Panc1 (cell line): ENCODE measurements at regions not wholly inside any gene's neighbourhood (a gene's known extent, or its start where the extent isn't known, plus 50 kb on each side); places are given as distances from the start of the nearest gene placed in this dataset.

Experiments
- ATAC-seq: fragments of 200-7000 bp; cut with Tn5 transposase; 2 replicates; pipeline ENCODE4 v1.9.1; 2020; ENCODE audit warnings: mild to moderate bottlenecking, moderate library complexity
- BruUV-seq: library from RNA; stranded (reverse); fragments of 400-500 nt; replicated peaks from 2 replicates; lab custom pipeline; 2021; lab: Mats Ljungman, UMichigan
- CTCF ChIA-PET: fragments of 300-600 bp; sonication (Branson Sonifier 250); formaldehyde crosslinking; loops from one replicate; lab custom pipeline; 2022; ENCODE audit warnings: antibody characterized with exemption; lab: Charles Lee
- POLR2A ChIA-PET: fragments of 300-600 bp; sonication (Branson Sonifier 250); formaldehyde crosslinking; loops from one replicate; lab custom pipeline; 2022; ENCODE audit warnings: antibody characterized with exemption; lab: Charles Lee
- DNase-seq: peaks from one replicate; pipeline ENCODE4 v3.0.0-alpha.2; 2010; ENCODE audit warnings: low read depth, low spot score
- H3K27ac ChIP-seq: 2 replicates; pipeline ENCODE4 v1.5.1; 2011; ENCODE audit warnings: mild to moderate bottlenecking, low read length, inconsistent platforms
- H3K27me3 ChIP-seq: fragments of 200-500 bp; sonication (Bioruptor generic); 2 replicates; pipeline ENCODE4 v1.6.0; 2014; ENCODE audit warnings: low read length, inconsistent platforms; ENCODE audit not compliant: control insufficient read depth, insufficient read depth
- H3K36me3 ChIP-seq: fragments of 200-500 bp; sonication (Bioruptor generic); 2 replicates; pipeline ENCODE4 v1.5.1; 2014; ENCODE audit warnings: inconsistent platforms, mild to moderate bottlenecking, low read length, moderate library complexity; ENCODE audit not compliant: control insufficient read depth, insufficient read depth
- H3K4me1 ChIP-seq: 2 replicates; pipeline ENCODE4 v1.5.1; 2011; ENCODE audit warnings: inconsistent platforms, mild to moderate bottlenecking, low read length, moderate library complexity; ENCODE audit not compliant: control insufficient read depth, insufficient read depth
- H3K4me3 ChIP-seq, 2 experiments: 2 replicates each; pipeline ENCODE4 v1.5.1; 2011 to 2012; ENCODE audit warnings: low read depth in 2 of 2, low read length in 2 of 2, mild to moderate bottlenecking in 2 of 2, inconsistent platforms in 1 of 2, moderate library complexity in 1 of 2
- H3K9me3 ChIP-seq: fragments of 200-500 bp; sonication (Bioruptor generic); 2 replicates; pipeline ENCODE4 v1.5.1; 2014; ENCODE audit warnings: low read depth, mild to moderate bottlenecking, inconsistent platforms, low read length, moderate library complexity; ENCODE audit not compliant: control insufficient read depth, insufficient read depth
- CTCF ChIP-seq: fragments of 450-650 bp; IDR thresholded peaks from 2 replicates; pipeline ENCODE4 v1.5.1; 2017; ENCODE audit warnings: mild to moderate bottlenecking
- POLR2AphosphoS5 ChIP-seq: IDR thresholded peaks from 2 replicates; pipeline ENCODE4 v1.6.1; 2012; ENCODE audit warnings: mild to moderate bottlenecking, low read depth, low read length, moderate library complexity
- REST ChIP-seq, 2 experiments: IDR thresholded peaks; 2 replicates each; pipeline ENCODE4 v1.6.1; 2011 to 2012; ENCODE audit warnings: low read depth in 2 of 2, control low read depth in 1 of 2, low read length in 1 of 2, mild to moderate bottlenecking in 1 of 2, moderate library complexity in 1 of 2; ENCODE audit not compliant: insufficient read depth in 1 of 2
- SIN3A ChIP-seq: IDR thresholded peaks from 2 replicates; pipeline ENCODE4 v1.6.1; 2012; ENCODE audit warnings: low read depth, mild to moderate bottlenecking, low read length, moderate library complexity, borderline replicate concordance; ENCODE audit not compliant: insufficient read depth
- TCF7L2 ChIP-seq: IDR thresholded peaks from 2 replicates; pipeline ENCODE4 v1.6.1; 2011; ENCODE audit warnings: mild to moderate bottlenecking, low read depth, low read length, inconsistent platforms
- in situ Hi-C: cut with HindIII; loops from 2 replicates; pipeline ENCODE4 v1.10.0; 2016; ENCODE audit warnings: low sequenced_read_pairs, low pct_unique_long_range_greater_than_20kb
- intact Hi-C: fragments of 100-400 bp; cut with micrococcal nuclease; formaldehyde crosslinking; loops from one replicate; pipeline ENCODE4 v1.10.0; 2022; ENCODE audit not compliant: unreplicated experiment

- TF ChIP-seq CTCF (no peak), TCF7L2 (no peak), POLR2AphosphoS5 (no peak), REST (IDR thresholded peaks at IDR 0.05; ENCODE audit: insufficient read depth in 1 of 2, low read depth in 2 of 2, low read length in 1 of 2) (no peak), SIN3A (no peak)
- intact Hi-C loops = no loop called here
- Histone ChIP-seq H3K27ac (no peak overlapping the region), H3K4me1 (no peaks in the 10 kb centered on the region), H3K27me3 (no peaks in the 10 kb centered on the region), H3K9me3 (0 out of 2 replicates have a peak, but pooled peaks cover 4% of the 10 kb centered on the region), H3K36me3 (no peaks in the 10 kb centered on the region; the same call in 1 of the 2 replicates), H3K4me3 (no peak overlapping the region)
- POLR2A ChIA-PET = no interaction called here
- CTCF ChIA-PET = no interaction called here
- in situ Hi-C loops = no loop called here
- BruUV-seq = no TSS peak
- ATAC-seq = no peak
- no peak for DNase-seq
Measured at GRCh38 chr15:94910166-94910565, 678.8 kb downstream of the MCTP2 start.

- no peak for ATAC-seq
- no peak for DNase-seq
- Histone ChIP-seq H3K27ac (no peak overlapping the region), H3K27me3 (no peaks in the 10 kb centered on the region), H3K4me3 (no peak overlapping the region), H3K36me3 (no peaks in the 10 kb centered on the region; the same call in 1 of the 2 replicates), H3K9me3 (0 out of 2 replicates have a peak, but pooled peaks cover 4% of the 10 kb centered on the region), H3K4me1 (no peaks in the 10 kb centered on the region)
- CTCF ChIA-PET = no interaction called here
- TF ChIP-seq CTCF (no peak), SIN3A (no peak), TCF7L2 (no peak), POLR2AphosphoS5 (no peak), REST (IDR thresholded peaks at IDR 0.05; ENCODE audit: insufficient read depth in 1 of 2, low read depth in 2 of 2, low read length in 1 of 2) (no peak)
- intact Hi-C loops = no loop called here
- in situ Hi-C loops = no loop called here
- no TSS peak for BruUV-seq
- POLR2A ChIA-PET = no interaction called here
Measured at GRCh38 chr15:94912760-94913159, 681.4 kb downstream of the MCTP2 start.
